Natural killer cell (primary cell): ENCODE measurements at regions not wholly inside any gene's neighbourhood (a gene's known extent, or its start where the extent isn't known, plus 50 kb on each side); places are given as distances from the start of the nearest gene placed in this dataset.

ENCODE experiments used
- ATAC-seq, 3 donors: fragments of 150-1000 bp in 2 of 3; fragments of 200-7000 bp in 1 of 3; cut with Tn5 transposase; 1 replicate in 1 of 3; 2 replicates in 2 of 3; pipeline ENCODE4 v1.10.0; 2021; ENCODE audit warnings: mild to moderate bottlenecking in 2 of 3, moderate library complexity in 2 of 3
- DNase-seq, 2 donors: peaks; one replicate each; pipeline versions ENCODE4 v3.0.0 to v3.0.0-alpha.2; 2013 to 2021; ENCODE audit warnings: mixed read lengths in 1 of 2
- H3K27ac ChIP-seq: one replicate; pipeline ENCODE4 v1.5.1; 2013; ENCODE audit warnings: mild to moderate bottlenecking, low read length
- H3K27me3 ChIP-seq: one replicate; pipeline ENCODE4 v1.6.1; 2013; ENCODE audit warnings: low read length; ENCODE audit not compliant: control insufficient read depth, insufficient read depth
- H3K36me3 ChIP-seq: one replicate; pipeline ENCODE4 v1.6.1; 2013; ENCODE audit warnings: low read length; ENCODE audit not compliant: control insufficient read depth, insufficient read depth
- H3K4me1 ChIP-seq: one replicate; pipeline ENCODE4 v1.6.1; 2013; ENCODE audit warnings: low read length; ENCODE audit not compliant: control insufficient read depth, insufficient read depth
- H3K4me3 ChIP-seq: one replicate; pipeline ENCODE4 v1.5.1; 2013; ENCODE audit warnings: low read length
- H3K9me3 ChIP-seq: one replicate; pipeline ENCODE4 v1.6.1; 2013; ENCODE audit warnings: low read length; ENCODE audit not compliant: control insufficient read depth, insufficient read depth
- H3K27ac Mint-ChIP-seq, 2 donors: one replicate each; pipeline ENCODE4 v1.8.0; 2022; ENCODE audit warnings: mild to moderate bottlenecking in 2 of 2, mixed read lengths in 2 of 2, moderate library complexity in 1 of 2
- H3K27me3 Mint-ChIP-seq, 2 donors: one replicate each; pipeline ENCODE4 v1.8.0; 2022; ENCODE audit warnings: low read depth in 2 of 2, mixed read lengths in 2 of 2
- H3K36me3 Mint-ChIP-seq: one replicate; pipeline ENCODE4 v1.8.0; 2022; ENCODE audit warnings: mixed read lengths
- H3K4me1 Mint-ChIP-seq, 2 donors: one replicate each; pipeline ENCODE4 v1.8.0; 2022; ENCODE audit warnings: mixed read lengths in 2 of 2
- H3K4me3 Mint-ChIP-seq: one replicate; pipeline ENCODE4 v1.8.0; 2022; ENCODE audit warnings: mild to moderate bottlenecking, moderate library complexity, mixed read lengths
- H3K9me3 Mint-ChIP-seq, 2 donors: one replicate each; pipeline ENCODE4 v1.8.0; 2022; ENCODE audit warnings: mixed read lengths in 2 of 2
- WGBS: methylation state at CpG from one replicate; pipeline ENCODE4 v1.1.7; 2013; ENCODE audit warnings: missing lambda C conversion rate; ENCODE audit not compliant: insufficient coverage; 5-methylcytosine and 5-hydroxymethylcytosine counted together
- intact Hi-C: fragments of 100-400 bp; cut with micrococcal nuclease; formaldehyde crosslinking; loops from one replicate; pipeline ENCODE4 v1.14.2; 2022
- TF ChIP-seq, protein P1 (sequence below): fragments of 200-600 bp; IDR thresholded peaks from one replicate; pipeline ENCODE4 v1.8.0; 2022; ENCODE audit warnings: antibody characterized with exemption

DNA sequence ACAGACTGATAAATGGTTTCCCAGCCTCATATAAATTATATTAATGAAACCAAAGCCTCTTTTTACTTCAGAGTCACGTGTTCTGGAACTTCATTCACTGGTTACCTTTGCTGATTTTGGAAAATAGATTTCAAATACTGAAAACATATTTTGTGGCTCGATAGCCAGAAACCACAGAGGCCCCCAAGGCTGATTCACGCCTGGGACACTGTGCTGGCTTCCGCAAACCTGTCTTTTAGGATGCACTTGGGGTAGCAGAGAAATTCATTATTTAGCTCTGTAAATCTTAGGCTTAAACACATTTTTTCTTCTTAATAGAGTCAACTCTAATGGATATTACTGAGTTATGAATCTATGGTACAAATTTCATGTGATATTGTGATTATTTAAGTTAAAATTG lies 90.7 kb upstream of the TMEM18 start:
- H3K27me3 ChIP-seq = no peaks in the 10 kb centered on the region
- Mint-ChIP-seq H3K36me3 (no peaks in the 10 kb centered on the region), H3K27me3 (peaks cover 0 to 5% of the 10 kb centered on the region in 2 donors), H3K4me1 (peaks cover 41 to 48% of the 10 kb centered on the region in 2 donors), H3K27ac (peak overlapping the region; percentile 62 to 73), H3K4me3 (peak overlapping the region; percentile 71), H3K9me3 (no peaks in the 10 kb centered on the region)
- TF ChIP-seq, protein P1, sequence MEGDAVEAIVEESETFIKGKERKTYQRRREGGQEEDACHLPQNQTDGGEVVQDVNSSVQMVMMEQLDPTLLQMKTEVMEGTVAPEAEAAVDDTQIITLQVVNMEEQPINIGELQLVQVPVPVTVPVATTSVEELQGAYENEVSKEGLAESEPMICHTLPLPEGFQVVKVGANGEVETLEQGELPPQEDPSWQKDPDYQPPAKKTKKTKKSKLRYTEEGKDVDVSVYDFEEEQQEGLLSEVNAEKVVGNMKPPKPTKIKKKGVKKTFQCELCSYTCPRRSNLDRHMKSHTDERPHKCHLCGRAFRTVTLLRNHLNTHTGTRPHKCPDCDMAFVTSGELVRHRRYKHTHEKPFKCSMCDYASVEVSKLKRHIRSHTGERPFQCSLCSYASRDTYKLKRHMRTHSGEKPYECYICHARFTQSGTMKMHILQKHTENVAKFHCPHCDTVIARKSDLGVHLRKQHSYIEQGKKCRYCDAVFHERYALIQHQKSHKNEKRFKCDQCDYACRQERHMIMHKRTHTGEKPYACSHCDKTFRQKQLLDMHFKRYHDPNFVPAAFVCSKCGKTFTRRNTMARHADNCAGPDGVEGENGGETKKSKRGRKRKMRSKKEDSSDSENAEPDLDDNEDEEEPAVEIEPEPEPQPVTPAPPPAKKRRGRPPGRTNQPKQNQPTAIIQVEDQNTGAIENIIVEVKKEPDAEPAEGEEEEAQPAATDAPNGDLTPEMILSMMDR = no peak
- DNase-seq (no peak), ATAC-seq (no peak)
- 59% methylated on average over 3 of the region's 4 CpGs for WGBS
- no peak overlapping the region for H3K27ac ChIP-seq
- H3K9me3 ChIP-seq = no peaks in the 10 kb centered on the region
- H3K4me3 ChIP-seq = no peak overlapping the region
- intact Hi-C loops = no loop called here
- peaks cover 40% of the 10 kb centered on the region for H3K4me1 ChIP-seq
- no peaks in the 10 kb centered on the region for H3K36me3 ChIP-seq

DNA sequence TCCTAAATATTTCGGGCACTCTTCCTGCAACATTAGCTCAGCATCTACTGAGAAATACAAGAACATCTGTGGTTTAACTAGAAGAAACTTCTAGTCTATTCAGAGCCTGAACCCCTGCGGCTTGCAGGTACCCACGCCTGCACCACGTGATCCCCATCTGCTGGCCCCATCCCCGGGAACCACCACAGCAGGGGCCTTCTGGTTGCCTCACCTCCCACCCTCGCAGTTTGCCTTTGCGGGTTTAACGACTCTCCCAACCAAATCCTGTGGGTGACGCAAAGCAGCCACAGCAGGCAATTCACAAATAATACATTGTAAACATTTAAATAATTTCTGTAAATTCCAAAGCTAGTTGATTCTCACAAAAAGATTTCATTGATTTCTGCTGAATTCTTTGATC lies 90.2 kb upstream of the TMEM18 start:
- H3K9me3 ChIP-seq = no peaks in the 10 kb centered on the region
- WGBS = 37% methylated on average over 9 of the region's 9 CpGs
- no peak overlapping the region for H3K27ac ChIP-seq
- no peaks in the 10 kb centered on the region for H3K36me3 ChIP-seq
- peaks cover 40% of the 10 kb centered on the region for H3K4me1 ChIP-seq
- Mint-ChIP-seq H3K9me3 (no peaks in the 10 kb centered on the region), H3K4me1 (peaks cover 41 to 48% of the 10 kb centered on the region in 2 donors), H3K36me3 (no peaks in the 10 kb centered on the region), H3K4me3 (peak overlapping the region; percentile 71), H3K27ac (peak overlapping the region; percentile 62 to 73), H3K27me3 (peaks cover 0 to 5% of the 10 kb centered on the region in 2 donors)
- peak; percentile 37 to 64 for DNase-seq
- H3K4me3 ChIP-seq = no peak overlapping the region
- no peaks in the 10 kb centered on the region for H3K27me3 ChIP-seq
- intact Hi-C loops = no loop called here
- TF ChIP-seq, protein P1 = no peak
- ATAC-seq = peak; percentile 63 to 90 (median 70)

DNA sequence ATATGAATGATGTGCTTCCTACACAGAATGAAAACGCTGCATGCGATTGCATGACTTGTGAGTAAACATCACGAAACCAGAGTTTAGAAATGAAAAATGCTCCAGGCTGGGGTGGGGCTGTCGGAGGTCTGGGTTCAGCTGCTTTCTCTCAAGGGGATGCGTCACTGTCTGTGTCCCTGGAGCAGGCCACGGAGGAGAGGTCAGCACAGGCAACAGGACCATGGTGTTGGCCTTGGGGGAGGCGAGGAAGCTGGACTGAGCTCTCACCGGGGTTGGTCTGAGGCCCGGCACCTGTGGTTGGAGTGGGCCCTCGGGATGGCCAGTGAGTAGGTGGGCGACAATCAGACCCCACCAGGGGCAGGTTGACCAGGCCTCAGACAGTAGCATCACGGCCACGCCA lies 89.0 kb upstream of the TMEM18 start:
- intact Hi-C loops = no loop called here
- no peak for ATAC-seq
- Histone ChIP-seq H3K27me3 (no peaks in the 10 kb centered on the region), H3K27ac (no peak overlapping the region), H3K9me3 (no peaks in the 10 kb centered on the region), H3K4me3 (no peak overlapping the region), H3K4me1 (peaks cover 40% of the 10 kb centered on the region), H3K36me3 (no peaks in the 10 kb centered on the region)
- TF ChIP-seq, protein P1 = no peak
- DNase-seq = no peak
- H3K27ac Mint-ChIP-seq = peak overlapping the region; percentile 23 to 73
- H3K36me3 Mint-ChIP-seq = no peaks in the 10 kb centered on the region
- peak overlapping the region; percentile 71 for H3K4me3 Mint-ChIP-seq
- no peaks in the 10 kb centered on the region for H3K9me3 Mint-ChIP-seq
- H3K27me3 Mint-ChIP-seq = peaks cover 3 to 9% of the 10 kb centered on the region in 2 donors
- 77% methylated on average over 13 of the region's 13 CpGs for WGBS
- H3K4me1 Mint-ChIP-seq = peaks cover 41 to 48% of the 10 kb centered on the region in 2 donors

DNA sequence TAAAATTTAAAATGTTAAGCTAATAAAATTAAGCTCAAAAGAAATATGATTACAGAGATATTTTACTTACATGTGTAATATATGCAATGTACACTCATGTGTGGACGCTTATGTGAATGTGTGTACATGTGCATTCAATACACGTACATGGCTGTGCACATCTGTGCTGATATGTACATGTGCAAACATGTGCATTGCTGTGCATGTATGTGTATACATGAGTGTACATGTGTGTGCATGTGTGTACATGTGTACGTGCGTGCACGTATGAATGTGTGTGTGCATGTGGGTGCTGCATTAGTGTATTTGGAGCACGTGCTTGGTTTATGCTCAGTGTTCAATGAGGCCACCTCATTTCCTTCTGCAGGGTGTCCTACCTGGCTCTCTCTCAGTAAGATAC lies 88.2 kb upstream of the TMEM18 start:
- peaks cover 34% of the 10 kb centered on the region for H3K4me1 ChIP-seq
- intact Hi-C loops = no loop called here
- H3K36me3 ChIP-seq = no peaks in the 10 kb centered on the region
- 97% methylated on average over 6 of the region's 6 CpGs for WGBS
- Mint-ChIP-seq H3K4me3 (no peak overlapping the region), H3K36me3 (no peaks in the 10 kb centered on the region), H3K4me1 (peaks cover 37 to 44% of the 10 kb centered on the region in 2 donors), H3K27me3 (peaks cover 12 to 13% of the 10 kb centered on the region in 2 donors), H3K27ac (no peak overlapping the region), H3K9me3 (no peaks in the 10 kb centered on the region)
- no peak overlapping the region for H3K27ac ChIP-seq
- no peak for ATAC-seq
- no peaks in the 10 kb centered on the region for H3K27me3 ChIP-seq
- DNase-seq = no peak
- H3K9me3 ChIP-seq = no peaks in the 10 kb centered on the region
- TF ChIP-seq, protein P1 = no peak
- H3K4me3 ChIP-seq = no peak overlapping the region
